Daoy (cell line): ENCODE measurements at regions not wholly inside any gene's neighbourhood (a gene's known extent, or its start where the extent isn't known, plus 50 kb on each side); places are given as distances from the start of the nearest gene placed in this dataset.
"Not testable (repeated sequence)": the region's sequence is repeated elsewhere in the genome, so short reads cannot be mapped to it uniquely, and the experiment has no call there.

Experiments used
- DNase-seq: peaks from one replicate; pipeline ENCODE4 v3.0.0-alpha.2; 2015; ENCODE audit warnings: low read depth

DNA sequence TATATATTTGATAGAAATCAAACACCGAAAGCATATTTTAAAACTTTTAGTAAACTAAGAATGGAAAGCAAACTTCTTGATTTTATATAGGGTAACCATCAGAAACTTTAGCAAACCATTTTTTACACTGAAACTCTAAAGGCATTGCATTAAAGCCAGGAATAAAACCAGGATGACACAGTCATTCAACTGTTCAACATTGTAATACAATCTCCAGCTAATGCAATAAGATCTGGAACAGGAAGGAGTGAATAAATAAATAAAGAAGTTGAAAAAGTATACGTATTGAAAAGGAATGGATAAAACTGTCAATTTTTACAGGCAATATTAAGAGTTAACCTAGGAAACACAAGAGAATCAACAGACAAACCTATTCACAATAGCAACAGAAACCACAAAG is 181.9 kb upstream of the TTC14 start:
- DNase-seq, result no peak

DNA sequence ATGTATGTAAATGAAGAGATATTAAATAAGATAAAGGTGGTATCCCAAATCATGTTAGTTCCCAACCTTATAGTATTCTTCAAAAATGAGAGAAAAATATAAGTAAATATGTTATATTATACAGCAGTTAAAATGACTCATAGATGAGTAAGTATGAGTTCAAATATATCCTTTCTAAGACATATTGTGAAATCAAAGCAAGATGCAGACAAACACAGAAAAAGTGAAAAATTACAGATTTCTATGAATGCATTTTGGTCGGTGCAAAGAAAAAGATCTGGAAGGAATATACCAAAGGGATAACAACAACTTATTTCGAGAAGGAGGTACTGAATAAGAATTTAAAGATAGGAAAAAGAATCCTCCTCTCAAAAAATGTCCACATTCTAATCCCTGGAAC is 181.2 kb upstream of the TTC14 start:
- no peak for DNase-seq

GRCh38 chr3:180421221-180421620 is 180.7 kb upstream of the TTC14 start:
- peak; percentile 2 for DNase-seq

DNA sequence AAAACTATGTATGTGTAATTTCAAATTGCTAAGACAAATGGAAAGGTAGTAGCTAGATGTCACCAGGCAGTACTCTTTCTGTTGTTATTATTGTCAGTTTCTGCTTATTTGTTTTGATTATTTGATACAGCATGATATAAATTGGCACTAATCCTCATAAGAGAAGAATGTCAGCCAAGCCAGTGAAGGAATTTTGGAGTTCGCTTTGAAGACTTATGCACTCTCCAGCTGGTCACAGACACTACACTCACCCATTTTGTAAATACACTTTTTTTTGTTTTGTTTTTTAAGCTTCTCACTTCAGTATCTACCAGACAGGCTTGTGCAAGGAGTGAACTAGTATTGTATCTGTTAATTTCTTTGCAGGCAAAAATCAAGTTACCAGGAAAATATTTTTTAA is 180.2 kb upstream of the TTC14 start:
- DNase-seq, result no peak

DNA sequence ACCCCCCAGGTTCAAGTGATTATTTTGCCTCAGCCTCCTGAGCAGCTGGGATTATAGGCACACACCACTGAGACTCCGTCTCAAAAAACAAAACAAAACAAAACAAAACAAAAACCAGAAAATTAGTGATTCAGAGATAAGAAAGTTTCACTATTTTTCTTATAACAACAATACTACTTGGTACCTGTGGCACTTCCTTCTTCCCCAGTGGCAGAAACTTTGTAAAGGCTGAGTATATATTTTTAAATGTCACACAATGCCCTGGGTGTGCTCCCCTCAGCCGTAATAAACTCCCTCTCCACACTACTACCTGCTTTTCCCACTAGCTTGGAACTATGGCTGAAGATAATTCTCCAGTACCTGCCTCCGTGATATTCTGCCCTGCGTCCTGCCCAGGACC is 177.7 kb upstream of the TTC14 start:
- not testable (repeated sequence) for DNase-seq

DNA sequence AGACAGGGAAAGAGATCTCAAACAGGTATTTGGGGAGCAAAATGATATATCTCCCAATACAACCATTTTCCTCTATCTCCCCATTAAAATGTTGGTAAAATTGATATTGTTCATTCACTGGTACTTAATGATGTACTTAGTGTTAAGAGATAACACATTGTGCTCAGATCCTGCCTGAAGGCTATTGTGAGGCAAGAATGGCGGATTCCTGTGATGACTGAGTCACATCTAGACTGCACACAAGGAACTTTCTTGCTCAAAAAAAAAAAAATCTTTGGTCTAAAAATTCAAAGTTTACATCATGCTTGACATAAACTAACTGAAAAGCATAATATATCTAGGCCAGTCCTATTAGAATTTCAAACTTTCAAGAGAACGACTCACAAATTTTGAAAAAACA is 171.1 kb upstream of the TTC14 start:
- no peak for DNase-seq

GRCh38 chr3:180433152-180433551 is 168.8 kb upstream of the TTC14 start:
- DNase-seq, result peak; percentile 20

- DNase-seq, result no peak
These were observed 154.8 kb upstream of the TTC14 start for GRCh38 chr3:180447136-180447535.

DNA sequence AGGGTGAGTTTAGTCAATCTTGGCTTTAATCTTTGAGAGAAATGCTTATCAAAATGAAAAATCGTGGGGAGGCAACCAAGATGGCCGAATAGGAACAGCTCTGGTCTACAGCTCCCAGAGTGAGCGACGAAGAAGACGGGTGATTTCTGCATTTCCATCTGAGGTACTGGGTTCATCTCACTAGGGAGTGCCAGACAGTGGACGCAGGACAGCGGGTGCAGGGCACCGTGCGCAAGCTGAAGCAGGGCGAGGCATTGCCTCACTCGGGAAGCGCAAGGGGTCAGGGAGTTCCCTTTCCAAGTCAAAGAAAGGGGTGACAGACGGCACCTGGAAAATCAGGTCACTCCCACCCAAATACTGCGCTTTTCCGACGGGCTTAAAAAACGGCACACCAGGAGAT is 153.6 kb upstream of the TTC14 start:
- not testable (repeated sequence) for DNase-seq

DNA sequence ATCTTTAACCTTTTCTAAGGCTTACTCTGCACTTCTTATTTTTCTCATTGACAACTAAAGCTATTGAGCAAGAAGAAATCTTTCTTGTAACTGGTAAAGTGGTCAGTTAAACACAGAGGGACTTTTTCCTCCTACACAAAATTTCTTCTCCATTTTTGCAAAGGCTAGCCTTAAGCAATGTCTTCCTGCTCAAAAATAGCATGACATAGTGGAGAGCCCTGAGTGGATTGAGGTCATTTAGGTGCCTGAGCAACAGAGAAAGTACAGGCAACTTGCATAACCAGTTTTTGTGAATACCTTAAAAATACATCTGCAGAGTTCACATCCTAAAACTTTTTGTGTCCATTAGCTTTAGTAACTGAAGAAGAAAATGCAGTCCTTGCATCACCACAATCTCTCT is 144.7 kb upstream of the TTC14 start:
- no peak for DNase-seq

DNA sequence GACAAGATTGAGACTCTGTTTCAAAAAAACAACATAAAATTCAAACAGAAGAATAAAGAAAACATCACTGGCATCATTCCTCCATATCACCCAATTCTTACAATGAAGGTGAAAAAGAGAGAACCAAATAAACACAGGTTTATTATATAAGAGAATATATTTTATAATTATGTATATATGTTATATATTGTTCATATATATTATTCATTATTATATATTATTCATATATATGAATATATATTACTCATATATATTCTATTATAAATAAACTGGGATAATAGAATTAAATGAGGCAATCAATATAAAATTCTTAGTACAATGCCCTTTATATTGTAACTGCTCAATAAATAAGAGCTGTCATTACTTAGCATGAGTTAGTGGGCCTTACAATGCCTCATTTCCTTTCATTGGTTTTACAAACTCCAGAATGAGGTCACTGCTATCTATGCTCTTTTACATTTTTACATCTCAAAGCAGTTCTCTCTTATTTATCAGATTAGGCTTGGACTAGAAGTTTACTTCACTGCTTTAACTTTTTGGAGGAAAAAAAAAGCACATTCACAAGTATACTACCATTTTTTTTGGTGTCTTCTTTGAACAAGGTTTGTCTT is 135.5 kb upstream of the TTC14 start:
- DNase-seq, result no peak

- DNase-seq, result no peak
These were observed 134.8 kb upstream of the TTC14 start for GRCh38 chr3:180467177-180467576.

DNA sequence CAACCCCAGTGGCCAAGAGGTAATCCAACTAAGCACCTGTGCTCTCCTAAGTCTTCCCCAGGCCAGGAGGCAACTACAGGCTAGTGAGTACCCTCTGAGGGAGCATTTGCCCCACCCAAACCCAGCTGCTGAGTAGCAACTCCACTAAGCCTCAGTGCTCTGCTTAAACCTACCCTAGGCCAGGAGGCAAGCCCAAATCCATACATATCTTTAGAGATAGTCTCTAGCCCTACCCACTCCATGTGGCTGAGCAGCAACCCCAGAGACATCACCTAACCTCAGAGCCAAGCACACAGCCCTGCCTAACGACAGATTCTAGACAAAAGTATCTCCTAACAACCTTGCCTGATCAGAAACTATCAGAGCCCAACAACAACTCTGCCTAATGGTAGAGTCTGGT is 132.8 kb upstream of the TTC14 start:
- DNase-seq, result no peak

DNA sequence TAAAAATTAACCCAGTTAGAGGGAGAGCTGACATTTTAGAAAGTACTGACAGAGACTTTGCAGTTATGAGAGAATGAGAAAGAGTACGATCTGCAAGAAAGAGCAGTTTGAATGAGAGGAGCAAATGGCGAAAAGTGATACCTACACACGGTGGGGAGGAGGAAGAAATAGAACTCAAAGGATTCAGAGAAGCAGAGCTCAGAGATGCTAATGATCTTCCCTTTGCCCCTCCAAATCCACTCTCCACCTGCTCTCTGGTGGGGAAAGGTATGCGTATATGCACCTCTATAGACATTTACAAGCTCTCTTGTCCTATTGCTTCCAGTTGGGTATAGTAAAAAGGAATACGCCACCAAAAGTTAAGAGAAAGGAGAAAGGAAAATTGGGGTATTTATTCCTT is 123.3 kb upstream of the TTC14 start:
- DNase-seq, result no peak

DNA sequence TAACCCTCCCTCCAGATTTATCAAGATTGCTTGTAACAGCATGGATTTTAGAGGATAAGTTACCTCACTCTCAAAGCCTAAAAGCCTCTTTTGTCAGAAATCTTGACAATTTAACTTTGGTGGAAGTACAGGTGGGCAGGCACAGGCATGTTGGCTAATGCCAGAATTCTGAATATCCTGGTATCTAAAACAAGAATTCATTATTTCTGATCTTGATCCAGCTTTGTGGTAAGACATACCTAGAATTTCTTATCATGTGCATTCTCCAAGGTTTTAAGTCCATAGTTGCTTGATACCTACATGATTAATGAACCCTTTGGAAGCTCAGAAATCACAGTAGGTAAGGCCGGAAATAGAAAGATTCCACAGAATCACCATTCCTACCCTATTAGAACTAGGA is 109.9 kb upstream of the TTC14 start:
- DNase-seq, result no peak

GRCh38 chr3:180496995-180497394 is 105.0 kb upstream of the TTC14 start:
- DNase-seq, result no peak

- no peak for DNase-seq
These were observed 85.6 kb upstream of the TTC14 start for GRCh38 chr3:180516368-180516767.

GRCh38 chr3:180523040-180523439 is 78.9 kb upstream of the TTC14 start:
- no peak for DNase-seq

DNA sequence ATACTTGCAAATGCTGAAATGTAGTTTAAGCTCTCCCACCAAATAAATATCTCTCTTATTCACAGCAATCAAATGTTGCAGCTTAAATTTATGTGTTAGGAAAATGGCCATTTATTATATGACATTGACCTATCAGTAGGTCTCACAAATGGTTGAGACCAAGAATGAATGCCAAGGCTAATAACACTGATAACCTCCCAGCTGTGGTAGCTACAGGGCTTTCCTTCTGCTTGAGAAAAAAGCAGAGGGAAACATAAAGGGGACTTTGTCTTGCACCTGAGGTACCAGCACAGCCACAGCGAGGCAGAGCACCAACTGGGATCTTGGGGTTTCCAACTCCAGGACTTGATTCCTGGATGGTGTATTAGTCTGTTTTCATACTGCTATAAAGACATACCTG is 73.1 kb upstream of the TTC14 start:
- DNase-seq, result no peak

DNA sequence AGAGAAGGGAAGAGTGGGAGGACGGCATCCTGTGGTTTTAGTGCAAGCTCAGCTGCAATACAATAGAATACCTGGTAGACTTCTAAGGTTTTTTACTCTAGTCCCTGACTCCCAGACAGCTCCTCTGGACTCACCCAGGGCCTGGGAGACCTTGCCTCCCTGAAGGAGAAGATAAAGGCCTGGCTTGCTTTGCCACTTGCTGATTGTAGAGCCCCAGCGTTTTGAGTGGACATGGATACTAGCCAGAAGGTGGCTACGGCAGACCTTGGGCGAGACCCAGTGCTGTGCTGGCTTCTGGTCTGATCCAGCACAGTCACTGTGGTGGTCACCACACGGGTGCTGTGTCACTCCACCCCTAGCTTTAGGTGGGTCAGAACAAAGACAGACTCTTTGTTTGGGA is 72.2 kb upstream of the TTC14 start:
- no peak for DNase-seq

DNA sequence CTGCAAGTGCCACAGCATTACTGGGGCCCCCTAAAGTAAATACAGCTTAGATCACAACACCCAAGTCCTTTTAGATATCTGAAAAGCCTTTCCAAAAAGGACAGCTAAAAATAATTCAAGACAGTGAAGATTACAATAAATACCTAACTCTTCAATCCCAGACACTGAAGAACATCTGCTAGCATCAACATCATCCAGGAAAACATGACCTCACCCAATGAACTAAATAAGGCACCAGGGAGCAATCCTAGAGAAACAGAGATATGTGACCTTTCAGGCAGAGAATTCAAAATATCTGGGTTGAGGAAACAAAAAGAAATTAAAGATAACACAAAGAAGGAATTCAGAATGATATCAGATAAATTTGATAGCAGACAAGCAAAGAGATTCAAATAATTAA is 71.7 kb upstream of the TTC14 start:
- no peak for DNase-seq

GRCh38 chr3:180531303-180532278 is 70.4 kb upstream of the TTC14 start:
- no peak for DNase-seq

- no peak for DNase-seq
These were observed 67.1 kb upstream of the TTC14 start for GRCh38 chr3:180534828-180535227.
